Osteoblast (primary cell): ENCODE measurements at regions not wholly inside any gene's neighbourhood (a gene's known extent, or its start where the extent isn't known, plus 50 kb on each side); places are given as distances from the start of the nearest gene placed in this dataset.

Source experiments
- DNase-seq: peaks from one replicate; pipeline ENCODE4 v3.0.0; 2011; ENCODE audit warnings: low spot score, mixed read lengths; ENCODE audit not compliant: insufficient read length; ENCODE audit errors: missing footprints
- H2AFZ ChIP-seq: 2 replicates; pipeline ENCODE4 v1.6.0; 2011; ENCODE audit warnings: mild to moderate bottlenecking, low read length
- H3K27ac ChIP-seq: 2 replicates; pipeline ENCODE4 v1.5.1; 2011; ENCODE audit warnings: mild to moderate bottlenecking, low read depth, low read length, moderate library complexity
- H3K27me3 ChIP-seq: 2 replicates; pipeline ENCODE4 v1.6.0; 2012; ENCODE audit warnings: mild to moderate bottlenecking, control low read depth, inconsistent platforms, low read length, moderate library complexity; ENCODE audit not compliant: insufficient read depth
- H3K36me3 ChIP-seq: 2 replicates; pipeline ENCODE4 v1.5.1; 2011; ENCODE audit warnings: mild to moderate bottlenecking, low read length, control low read depth, moderate library complexity; ENCODE audit not compliant: insufficient read depth
- H3K4me1 ChIP-seq: 2 replicates; pipeline ENCODE4 v1.5.1; 2011; ENCODE audit warnings: mild to moderate bottlenecking, low read length, control low read depth, moderate library complexity; ENCODE audit not compliant: insufficient read depth
- H3K4me2 ChIP-seq: 2 replicates; pipeline ENCODE4 v1.6.0; 2011; ENCODE audit warnings: mild to moderate bottlenecking, low read length; ENCODE audit not compliant: insufficient read depth
- H3K4me3 ChIP-seq: fragments of 200-600 bp; sonication (generic); 3 replicates; pipeline ENCODE4 v1.5.1; 2012; ENCODE audit warnings: mild to moderate bottlenecking, low read length, inconsistent platforms; ENCODE audit not compliant: insufficient read depth
- H3K79me2 ChIP-seq: 2 replicates; pipeline ENCODE4 v1.6.0; 2012; ENCODE audit warnings: mild to moderate bottlenecking, low read length, control low read depth, inconsistent platforms; ENCODE audit not compliant: insufficient read depth
- H3K9me3 ChIP-seq: 2 replicates; pipeline ENCODE4 v1.5.1; 2011; ENCODE audit warnings: low read depth, low read length, control low read depth
- H4K20me1 ChIP-seq: 2 replicates; pipeline ENCODE4 v1.6.0; 2012; ENCODE audit warnings: mild to moderate bottlenecking, low read length, control low read depth; ENCODE audit not compliant: insufficient read depth
- CTCF ChIP-seq: IDR thresholded peaks from 2 replicates; pipeline ENCODE4 v1.5.1; 2011; ENCODE audit warnings: mild to moderate bottlenecking, low read depth, low read length, moderate library complexity; ENCODE audit errors: extremely low read depth

GRCh38 chr1:199574950-199575349, 452.6 kb upstream of the NR5A2 start:
- H3K79me2 ChIP-seq, result no peaks in the 10 kb centered on the region
- H3K4me3 ChIP-seq, result no peak overlapping the region
- no peaks in the 10 kb centered on the region for H3K36me3 ChIP-seq
- TF ChIP-seq CTCF, result no peak
- H3K4me1 ChIP-seq, result no peaks in the 10 kb centered on the region
- DNase-seq, result no peak
- H2AFZ ChIP-seq, result no peak overlapping the region
- H4K20me1 ChIP-seq, result no peaks in the 10 kb centered on the region
- no peak overlapping the region for H3K27ac ChIP-seq
- H3K27me3 ChIP-seq, result no peaks in the 10 kb centered on the region
- no peaks in the 10 kb centered on the region for H3K9me3 ChIP-seq
- no peak overlapping the region for H3K4me2 ChIP-seq

- Histone ChIP-seq H4K20me1 (no peaks in the 10 kb centered on the region), H3K4me3 (no peak overlapping the region), H3K4me1 (no peaks in the 10 kb centered on the region), H3K79me2 (no peaks in the 10 kb centered on the region), H3K4me2 (no peak overlapping the region), H3K27me3 (no peaks in the 10 kb centered on the region), H3K36me3 (no peaks in the 10 kb centered on the region), H3K27ac (no peak overlapping the region), H3K9me3 (no peaks in the 10 kb centered on the region), H2AFZ (no peak overlapping the region)
- TF ChIP-seq CTCF, result no peak
- DNase-seq, result no peak
Observed at GRCh38 chr1:199580300-199580699, 447.2 kb upstream of the NR5A2 start.

- no peak overlapping the region for H2AFZ ChIP-seq
- H4K20me1 ChIP-seq, result no peaks in the 10 kb centered on the region
- H3K4me3 ChIP-seq, result no peak overlapping the region
- H3K27me3 ChIP-seq, result no peaks in the 10 kb centered on the region
- H3K4me2 ChIP-seq, result no peak overlapping the region
- no peak for DNase-seq
- H3K4me1 ChIP-seq, result no peaks in the 10 kb centered on the region
- no peaks in the 10 kb centered on the region for H3K36me3 ChIP-seq
- TF ChIP-seq CTCF, result no peak
- no peaks in the 10 kb centered on the region for H3K9me3 ChIP-seq
- no peaks in the 10 kb centered on the region for H3K79me2 ChIP-seq
- no peak overlapping the region for H3K27ac ChIP-seq
Observed at GRCh38 chr1:199585392-199585791, 442.1 kb upstream of the NR5A2 start.

- no peak for DNase-seq
Observed at GRCh38 chr1:199590708-199591107, 436.8 kb upstream of the NR5A2 start.

More at GRCh38 chr1:199590708-199591107, 436.8 kb upstream of the NR5A2 start:
- Histone ChIP-seq H3K27ac (no peak overlapping the region), H3K27me3 (no peaks in the 10 kb centered on the region), H4K20me1 (no peaks in the 10 kb centered on the region), H3K4me2 (no peak overlapping the region), H3K9me3 (no peaks in the 10 kb centered on the region), H3K4me1 (no peaks in the 10 kb centered on the region), H3K79me2 (no peaks in the 10 kb centered on the region), H3K36me3 (no peaks in the 10 kb centered on the region), H3K4me3 (no peak overlapping the region), H2AFZ (no peak overlapping the region)
- TF ChIP-seq CTCF, result no peak
